GM12878 (cell line): ENCODE measurements at regions not wholly inside any gene's neighbourhood (a gene's known extent, or its start where the extent isn't known, plus 50 kb on each side); places are given as distances from the start of the nearest gene placed in this dataset.

Source experiments
- ATAC-seq: fragments of 200-7000 bp; cut with Tn5 transposase; 3 replicates; pipeline ENCODE4 v1.9.1; 2020; ENCODE audit warnings: mild to moderate bottlenecking, moderate library complexity
- BruUV-seq: library from RNA; stranded (reverse); fragments of 400-500 nt; replicated peaks from 2 replicates; lab custom pipeline; 2021; lab: Mats Ljungman, UMichigan
- CTCF ChIA-PET: fragments of 300-600 bp; sonication (Branson Sonifier 250); formaldehyde crosslinking; extraction: SDS; loops from one replicate; lab custom pipeline; 2021; ENCODE audit warnings: inconsistent platforms; lab: Yijun Ruan, JAX
- POLR2A ChIA-PET: fragments of 350-600 bp; formaldehyde crosslinking; extraction: SDS; loops from one replicate; lab custom pipeline; 2021; ENCODE audit warnings: inconsistent platforms; lab: Charles Lee
- RAD21 ChIA-PET: fragments of 300-600 bp; sonication (Branson Sonifier 250); formaldehyde crosslinking; loops from one replicate; lab custom pipeline; 2023; ENCODE audit warnings: antibody characterized with exemption; ENCODE audit not compliant: unreplicated experiment; lab: Charles Lee
- SMC1A ChIA-PET: fragments of 300-600 bp; sonication (Branson Sonifier 250); formaldehyde crosslinking; loops from one replicate; lab custom pipeline; 2023; ENCODE audit not compliant: unreplicated experiment, uncharacterized antibody; lab: Charles Lee
- DNase-seq: peaks from one replicate; pipeline ENCODE4 v3.0.0-alpha.2; 2011; ENCODE audit warnings: low read depth, low spot score
- FAIRE-seq: peaks from 3 replicates; lab custom pipeline; 2011; peaks lifted over from hg19 to GRCh38; lab: Jason Lieb, UNC
- H2AFZ ChIP-seq: 2 replicates; pipeline ENCODE4 v1.6.0; 2011; ENCODE audit warnings: low read depth, low read length, control low read depth; ENCODE audit not compliant: control insufficient read depth
- H3K27ac ChIP-seq: 2 replicates; pipeline ENCODE4 v1.5.1; 2011; ENCODE audit warnings: control low read depth; ENCODE audit not compliant: control insufficient read depth, insufficient read depth
- H3K27me3 ChIP-seq, 2 experiments: replicated peaks in 1 of 2; 2 replicates each; pipeline versions ENCODE4 v1.6.0 to v1.6.1; 2011; ENCODE audit warnings: low read length in 1 of 2; ENCODE audit not compliant: control insufficient read depth in 2 of 2, insufficient read depth in 2 of 2
- H3K36me3 ChIP-seq, 2 experiments: 2 replicates each; pipeline ENCODE4 v1.5.1; 2011; ENCODE audit warnings: low read length in 1 of 2; ENCODE audit not compliant: control insufficient read depth in 2 of 2, insufficient read depth in 2 of 2
- H3K4me1 ChIP-seq: 2 replicates; pipeline ENCODE4 v1.6.1; 2011; ENCODE audit warnings: mild to moderate bottlenecking, low read length, moderate library complexity, mixed read lengths; ENCODE audit not compliant: control insufficient read depth, insufficient read depth
- H3K4me2 ChIP-seq: 2 replicates; pipeline ENCODE4 v1.6.0; 2011; ENCODE audit warnings: control low read depth; ENCODE audit not compliant: control insufficient read depth, insufficient read depth
- H3K4me3 ChIP-seq: fragments of 200-600 bp; sonication (generic); 2 replicates; pipeline ENCODE4 v1.5.1; 2016
- H3K79me2 ChIP-seq: 2 replicates; pipeline ENCODE4 v1.6.0; 2011; ENCODE audit warnings: low read length; ENCODE audit not compliant: control insufficient read depth, insufficient read depth
- H3K9ac ChIP-seq: 2 replicates; pipeline ENCODE4 v1.8.0; 2011; ENCODE audit warnings: low read length, control low read depth, mixed read lengths; ENCODE audit not compliant: control insufficient read depth, insufficient read depth
- H3K9me3 ChIP-seq: replicated peaks from 3 replicates; pipeline ENCODE4 v1.5.1; 2011; ENCODE audit warnings: mild to moderate bottlenecking, low read length; ENCODE audit not compliant: control insufficient read depth, insufficient read depth
- H4K20me1 ChIP-seq: 2 replicates; pipeline ENCODE4 v1.6.0; 2011; ENCODE audit not compliant: control insufficient read depth, insufficient read depth
- ATF7 ChIP-seq: fragments of 450-650 bp; IDR thresholded peaks from 2 replicates; pipeline ENCODE4 v1.6.1; 2016; ENCODE audit warnings: low read depth, mild to moderate bottlenecking
- CHD1 ChIP-seq: IDR thresholded peaks from 2 replicates; pipeline ENCODE4 v1.6.1; 2012; ENCODE audit warnings: low read depth, low read length, improper control_type of control experiment
- CHD4 ChIP-seq: fragments of 200-600 bp; sonication (generic); IDR thresholded peaks from 2 replicates; pipeline ENCODE4 v1.6.1; 2016; ENCODE audit warnings: mild to moderate bottlenecking
- CREB1 ChIP-seq: IDR thresholded peaks from 2 replicates; pipeline ENCODE4 v1.6.1; 2012; ENCODE audit warnings: low read depth, mild to moderate bottlenecking, inconsistent platforms
- DPF2 ChIP-seq: fragments of 450-650 bp; IDR thresholded peaks from 2 replicates; pipeline ENCODE4 v1.6.1; 2017; ENCODE audit warnings: mild to moderate bottlenecking
- ETV6 ChIP-seq, 2 experiments: fragments of 450-650 bp in 1 of 2; IDR thresholded peaks in 1 of 2; conservative IDR thresholded peaks in 1 of 2; 2 replicates each; pipeline ENCODE4 v1.6.1; 2014; ENCODE audit warnings: antibody characterized with exemption in 1 of 2, borderline replicate concordance in 1 of 2, low read depth in 1 of 2, mild to moderate bottlenecking in 1 of 2, moderate library complexity in 1 of 2
- FOXM1 ChIP-seq: IDR thresholded peaks from 2 replicates; pipeline ENCODE4 v1.6.1; 2012; ENCODE audit warnings: low read depth, mild to moderate bottlenecking, inconsistent platforms, low read length, moderate library complexity
- GABPA ChIP-seq: IDR thresholded peaks from 2 replicates; pipeline ENCODE4 v1.6.1; 2014; ENCODE audit warnings: antibody characterized with exemption, low read depth, mild to moderate bottlenecking, inconsistent platforms
- HDAC6 ChIP-seq: fragments of 200-600 bp; sonication (generic); IDR thresholded peaks from one replicate; pipeline ENCODE4 v1.8.0; 2017; ENCODE audit warnings: antibody characterized with exemption; ENCODE audit not compliant: unreplicated experiment
- IRF4 ChIP-seq: IDR thresholded peaks from 2 replicates; pipeline ENCODE4 v1.6.1; 2011; ENCODE audit warnings: low read depth, low read length
- MXI1 ChIP-seq: fragments of 150-350 bp; IDR thresholded peaks from 2 replicates; pipeline ENCODE4 v1.6.1; 2011; ENCODE audit warnings: low read depth, mild to moderate bottlenecking, inconsistent platforms, low read length, improper control_type of control experiment
- MYC ChIP-seq: IDR thresholded peaks from 2 replicates; pipeline ENCODE4 v1.6.1; 2011; ENCODE audit warnings: mild to moderate bottlenecking, low read length, moderate library complexity, inconsistent platforms; ENCODE audit not compliant: insufficient read depth, insufficient replicate concordance, insufficient read length, severe bottlenecking
- NFIC ChIP-seq: IDR thresholded peaks from 2 replicates; pipeline ENCODE4 v1.6.1; 2012; ENCODE audit warnings: low read depth, mild to moderate bottlenecking, inconsistent platforms, low read length, moderate library complexity
- RCOR1 ChIP-seq: conservative IDR thresholded peaks from 2 replicates; pipeline ENCODE4 v1.6.1; 2012; ENCODE audit warnings: low read depth, low read length, improper control_type of control experiment
- TCF12 ChIP-seq: IDR thresholded peaks from 2 replicates; pipeline ENCODE4 v1.6.1; 2011; ENCODE audit warnings: low read depth, mild to moderate bottlenecking, low read length
- WGBS: methylation state at CpG from one replicate; pipeline ENCODE4 v1.1.6; 2016; ENCODE audit warnings: low lambda C conversion rate; ENCODE audit not compliant: insufficient replicate concordance, insufficient coverage; ENCODE audit errors: missing lambda C conversion rate; 5-methylcytosine and 5-hydroxymethylcytosine counted together
- in situ Hi-C: fragments of 300-500 bp; cut with MboI; formaldehyde crosslinking; loops from 9 replicates; pipeline ENCODE4 v1.14.3; 2018; ENCODE audit warnings: mixed read lengths
- intact Hi-C: fragments of 100-400 bp; cut with micrococcal nuclease; formaldehyde crosslinking; loops from one replicate; pipeline ENCODE4 v1.14.2; 2022; ENCODE audit not compliant: unreplicated experiment
- TF ChIP-seq, protein P1 (sequence below): fragments of 150-350 bp; IDR thresholded peaks from 2 replicates; pipeline ENCODE4 v1.6.1; 2016; ENCODE audit warnings: low read depth, low read length
- TF ChIP-seq, protein P2 (sequence below): IDR thresholded peaks from 2 replicates; pipeline ENCODE4 v1.6.1; 2011; ENCODE audit warnings: low read depth, low read length, improper control_type of control experiment, borderline replicate concordance
- TF ChIP-seq, protein P3 (sequence below): fragments of 450-650 bp; IDR thresholded peaks from 2 replicates; pipeline ENCODE4 v1.6.1; 2017; ENCODE audit warnings: mild to moderate bottlenecking, moderate library complexity

DNA sequence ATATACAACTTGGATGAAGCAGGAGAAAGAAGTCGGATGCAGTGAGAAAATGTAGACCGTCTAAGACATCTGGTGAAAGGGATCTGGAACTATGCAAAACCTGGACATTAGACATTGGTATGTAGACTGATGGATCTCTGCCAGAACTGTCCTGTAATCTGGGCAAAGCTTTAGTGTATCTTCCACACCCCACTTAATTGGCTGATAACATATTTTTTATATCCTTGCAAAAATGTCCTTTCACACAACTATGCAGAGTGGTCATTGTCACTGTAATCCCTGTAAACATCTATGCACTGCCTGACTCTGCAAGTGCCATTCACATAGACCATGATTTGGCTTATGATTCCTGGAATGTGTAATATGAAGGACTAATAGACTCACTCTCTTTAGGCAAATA is 163.1 kb downstream of the TUSC7 start:
- DNase-seq (no peak), ATAC-seq (no peak), FAIRE-seq (no peak)
- 9% methylated on average over 2 of the region's 2 CpGs for WGBS
- in situ Hi-C loops, result no loop called here
- BruUV-seq, result no TSS peak
- H3K9ac ChIP-seq, result no peak overlapping the region
- H3K4me3 ChIP-seq, result no peak overlapping the region
- H3K9me3 ChIP-seq, result peaks cover 2% of the 10 kb centered on the region; the same call in 2 of the 3 replicates
- H3K79me2 ChIP-seq, result no peaks in the 10 kb centered on the region
- intact Hi-C loops, result no loop called here
- RAD21 ChIA-PET, result no interaction called here
- H2AFZ ChIP-seq, result no peak overlapping the region
- CTCF ChIA-PET, result interaction anchor here (1.0 to 1.1 kb wide), 2 partner anchors 102 to 1125 kb away, joined by 3 to 7 read pairs; no protein-coding TSS in a partner anchor
- H3K4me2 ChIP-seq, result no peak overlapping the region
- no peaks in the 10 kb centered on the region for H3K27me3 ChIP-seq
- POLR2A ChIA-PET, result no interaction called here
- H3K36me3 ChIP-seq, result no peaks in the 10 kb centered on the region
- no peaks in the 10 kb centered on the region for H4K20me1 ChIP-seq
- SMC1A ChIA-PET, result interaction anchor here (0.7 to 1.3 kb wide), 5 partner anchors 9 to 653 kb away, joined by 3 to 7 read pairs (median 3); no protein-coding TSS in a partner anchor
- no peaks in the 10 kb centered on the region for H3K4me1 ChIP-seq
- no peak overlapping the region for H3K27ac ChIP-seq
- TF ChIP-seq ETV6 (conservative IDR thresholded peaks at IDR 0.05 in 1 of 2, IDR thresholded peaks at IDR 0.05 in 1 of 2; ENCODE audit: borderline replicate concordance in 1 of 2, low read depth in 1 of 2) (no peak), HDAC6 (no peak), RCOR1 (no peak), ATF7 (no peak), MXI1 (no peak), CHD1 (no peak), IRF4 (no peak), CREB1 (no peak), GABPA (no peak), NFIC (no peak), FOXM1 (no peak), TCF12 (no peak), CHD4 (no peak), DPF2 (no peak), MYC (no peak)
- TF ChIP-seq, protein P1, sequence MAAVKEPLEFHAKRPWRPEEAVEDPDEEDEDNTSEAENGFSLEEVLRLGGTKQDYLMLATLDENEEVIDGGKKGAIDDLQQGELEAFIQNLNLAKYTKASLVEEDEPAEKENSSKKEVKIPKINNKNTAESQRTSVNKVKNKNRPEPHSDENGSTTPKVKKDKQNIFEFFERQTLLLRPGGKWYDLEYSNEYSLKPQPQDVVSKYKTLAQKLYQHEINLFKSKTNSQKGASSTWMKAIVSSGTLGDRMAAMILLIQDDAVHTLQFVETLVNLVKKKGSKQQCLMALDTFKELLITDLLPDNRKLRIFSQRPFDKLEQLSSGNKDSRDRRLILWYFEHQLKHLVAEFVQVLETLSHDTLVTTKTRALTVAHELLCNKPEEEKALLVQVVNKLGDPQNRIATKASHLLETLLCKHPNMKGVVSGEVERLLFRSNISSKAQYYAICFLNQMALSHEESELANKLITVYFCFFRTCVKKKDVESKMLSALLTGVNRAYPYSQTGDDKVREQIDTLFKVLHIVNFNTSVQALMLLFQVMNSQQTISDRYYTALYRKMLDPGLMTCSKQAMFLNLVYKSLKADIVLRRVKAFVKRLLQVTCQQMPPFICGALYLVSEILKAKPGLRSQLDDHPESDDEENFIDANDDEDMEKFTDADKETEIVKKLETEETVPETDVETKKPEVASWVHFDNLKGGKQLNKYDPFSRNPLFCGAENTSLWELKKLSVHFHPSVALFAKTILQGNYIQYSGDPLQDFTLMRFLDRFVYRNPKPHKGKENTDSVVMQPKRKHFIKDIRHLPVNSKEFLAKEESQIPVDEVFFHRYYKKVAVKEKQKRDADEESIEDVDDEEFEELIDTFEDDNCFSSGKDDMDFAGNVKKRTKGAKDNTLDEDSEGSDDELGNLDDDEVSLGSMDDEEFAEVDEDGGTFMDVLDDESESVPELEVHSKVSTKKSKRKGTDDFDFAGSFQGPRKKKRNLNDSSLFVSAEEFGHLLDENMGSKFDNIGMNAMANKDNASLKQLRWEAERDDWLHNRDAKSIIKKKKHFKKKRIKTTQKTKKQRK, result no peak
- TF ChIP-seq, protein P2, sequence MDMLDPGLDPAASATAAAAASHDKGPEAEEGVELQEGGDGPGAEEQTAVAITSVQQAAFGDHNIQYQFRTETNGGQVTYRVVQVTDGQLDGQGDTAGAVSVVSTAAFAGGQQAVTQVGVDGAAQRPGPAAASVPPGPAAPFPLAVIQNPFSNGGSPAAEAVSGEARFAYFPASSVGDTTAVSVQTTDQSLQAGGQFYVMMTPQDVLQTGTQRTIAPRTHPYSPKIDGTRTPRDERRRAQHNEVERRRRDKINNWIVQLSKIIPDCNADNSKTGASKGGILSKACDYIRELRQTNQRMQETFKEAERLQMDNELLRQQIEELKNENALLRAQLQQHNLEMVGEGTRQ, result no peak
- TF ChIP-seq, protein P3, sequence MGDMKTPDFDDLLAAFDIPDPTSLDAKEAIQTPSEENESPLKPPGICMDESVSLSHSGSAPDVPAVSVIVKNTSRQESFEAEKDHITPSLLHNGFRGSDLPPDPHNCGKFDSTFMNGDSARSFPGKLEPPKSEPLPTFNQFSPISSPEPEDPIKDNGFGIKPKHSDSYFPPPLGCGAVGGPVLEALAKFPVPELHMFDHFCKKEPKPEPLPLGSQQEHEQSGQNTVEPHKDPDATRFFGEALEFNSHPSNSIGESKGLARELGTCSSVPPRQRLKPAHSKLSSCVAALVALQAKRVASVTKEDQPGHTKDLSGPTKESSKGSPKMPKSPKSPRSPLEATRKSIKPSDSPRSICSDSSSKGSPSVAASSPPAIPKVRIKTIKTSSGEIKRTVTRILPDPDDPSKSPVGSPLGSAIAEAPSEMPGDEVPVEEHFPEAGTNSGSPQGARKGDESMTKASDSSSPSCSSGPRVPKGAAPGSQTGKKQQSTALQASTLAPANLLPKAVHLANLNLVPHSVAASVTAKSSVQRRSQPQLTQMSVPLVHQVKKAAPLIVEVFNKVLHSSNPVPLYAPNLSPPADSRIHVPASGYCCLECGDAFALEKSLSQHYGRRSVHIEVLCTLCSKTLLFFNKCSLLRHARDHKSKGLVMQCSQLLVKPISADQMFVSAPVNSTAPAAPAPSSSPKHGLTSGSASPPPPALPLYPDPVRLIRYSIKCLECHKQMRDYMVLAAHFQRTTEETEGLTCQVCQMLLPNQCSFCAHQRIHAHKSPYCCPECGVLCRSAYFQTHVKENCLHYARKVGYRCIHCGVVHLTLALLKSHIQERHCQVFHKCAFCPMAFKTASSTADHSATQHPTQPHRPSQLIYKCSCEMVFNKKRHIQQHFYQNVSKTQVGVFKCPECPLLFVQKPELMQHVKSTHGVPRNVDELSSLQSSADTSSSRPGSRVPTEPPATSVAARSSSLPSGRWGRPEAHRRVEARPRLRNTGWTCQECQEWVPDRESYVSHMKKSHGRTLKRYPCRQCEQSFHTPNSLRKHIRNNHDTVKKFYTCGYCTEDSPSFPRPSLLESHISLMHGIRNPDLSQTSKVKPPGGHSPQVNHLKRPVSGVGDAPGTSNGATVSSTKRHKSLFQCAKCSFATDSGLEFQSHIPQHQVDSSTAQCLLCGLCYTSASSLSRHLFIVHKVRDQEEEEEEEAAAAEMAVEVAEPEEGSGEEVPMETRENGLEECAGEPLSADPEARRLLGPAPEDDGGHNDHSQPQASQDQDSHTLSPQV, result no peak
